ENCODE measurements at regions not wholly inside any gene's neighbourhood (a gene's known extent, or its start where the extent isn't known, plus 50 kb on each side); places are given as distances from the start of the nearest gene placed in this dataset.

- Histone ChIP-seq H3K4me3 (ENCODE audit: low read length in 3 of 3) (no peak overlapping the region), H3K27ac (ENCODE audit: low read depth, low read length) (no peak overlapping the region), H3K9ac (ENCODE audit: low read depth in 1 of 3, low read length in 3 of 3) (no peak overlapping the region), H3K36me3 (ENCODE audit: control insufficient read depth in 3 of 3, insufficient read depth in 3 of 3, low read length in 3 of 3) (no peaks in the 10 kb centered on the region), H3K9me3 (ENCODE audit: control insufficient read depth in 3 of 3, low read length in 3 of 3) (no peaks in the 10 kb centered on the region), H3K27me3 (ENCODE audit: control insufficient read depth in 3 of 3, insufficient read depth in 3 of 3, low read length in 3 of 3) (no peaks in the 10 kb centered on the region), H3K4me1 (ENCODE audit: control insufficient read depth in 3 of 3, insufficient read depth in 3 of 3, low read length in 3 of 3) (no peaks in the 10 kb centered on the region)
Observed at GRCh38 chr11:28520291-28520690, 412.1 kb downstream of the METTL15 start.

GRCh38 chr11:28518825-28519224 is 410.6 kb downstream of the METTL15 start:
- Histone ChIP-seq H3K4me3 (ENCODE audit: low read length in 3 of 3) (no peak overlapping the region), H3K4me1 (ENCODE audit: control insufficient read depth in 3 of 3, insufficient read depth in 3 of 3, low read length in 3 of 3) (no peaks in the 10 kb centered on the region), H3K9me3 (ENCODE audit: control insufficient read depth in 3 of 3, low read length in 3 of 3) (no peaks in the 10 kb centered on the region)

GRCh38 chr11:28517621-28518020 is 409.4 kb downstream of the METTL15 start:
- no peaks in the 10 kb centered on the region for H3K4me1 ChIP-seq (ENCODE audit: control insufficient read depth in 3 of 3, insufficient read depth in 3 of 3, low read length in 3 of 3)
- no peaks in the 10 kb centered on the region for H3K36me3 ChIP-seq (ENCODE audit: control insufficient read depth in 3 of 3, insufficient read depth in 3 of 3, low read length in 3 of 3)
- no peaks in the 10 kb centered on the region for H3K9me3 ChIP-seq (ENCODE audit: control insufficient read depth in 3 of 3, low read length in 3 of 3)
- no peak overlapping the region for H3K4me3 ChIP-seq (ENCODE audit: low read length in 3 of 3)
- H3K9ac ChIP-seq (ENCODE audit: low read depth in 1 of 3, low read length in 3 of 3): no peak overlapping the region
- H3K27ac ChIP-seq (ENCODE audit: low read depth, low read length): no peak overlapping the region
- H3K27me3 ChIP-seq (ENCODE audit: control insufficient read depth in 3 of 3, insufficient read depth in 3 of 3, low read length in 3 of 3): no peaks in the 10 kb centered on the region

More at GRCh38 chr11:28518825-28519224, 410.6 kb downstream of the METTL15 start:
- no peaks in the 10 kb centered on the region for H3K27me3 ChIP-seq (ENCODE audit: control insufficient read depth in 3 of 3, insufficient read depth in 3 of 3, low read length in 3 of 3)
- no peak overlapping the region for H3K9ac ChIP-seq (ENCODE audit: low read depth in 1 of 3, low read length in 3 of 3)
- no peak overlapping the region for H3K27ac ChIP-seq (ENCODE audit: low read depth, low read length)
- H3K36me3 ChIP-seq (ENCODE audit: control insufficient read depth in 3 of 3, insufficient read depth in 3 of 3, low read length in 3 of 3): no peaks in the 10 kb centered on the region

GRCh38 chr11:28514391-28514790 is 406.2 kb downstream of the METTL15 start:
- no peaks in the 10 kb centered on the region for H3K27me3 ChIP-seq (ENCODE audit: control insufficient read depth in 3 of 3, insufficient read depth in 3 of 3, low read length in 3 of 3)
- H3K9me3 ChIP-seq (ENCODE audit: control insufficient read depth in 3 of 3, low read length in 3 of 3): no peaks in the 10 kb centered on the region
- H3K4me3 ChIP-seq (ENCODE audit: low read length in 3 of 3): no peak overlapping the region
- no peaks in the 10 kb centered on the region for H3K36me3 ChIP-seq (ENCODE audit: control insufficient read depth in 3 of 3, insufficient read depth in 3 of 3, low read length in 3 of 3)
- no peak overlapping the region for H3K9ac ChIP-seq (ENCODE audit: low read depth in 1 of 3, low read length in 3 of 3)
- no peak overlapping the region for H3K27ac ChIP-seq (ENCODE audit: low read depth, low read length)
- H3K4me1 ChIP-seq (ENCODE audit: control insufficient read depth in 3 of 3, insufficient read depth in 3 of 3, low read length in 3 of 3): no peaks in the 10 kb centered on the region

- Histone ChIP-seq H3K27me3 (ENCODE audit: control insufficient read depth in 3 of 3, insufficient read depth in 3 of 3, low read length in 3 of 3) (no peaks in the 10 kb centered on the region), H3K9ac (ENCODE audit: low read depth in 1 of 3, low read length in 3 of 3) (no peak overlapping the region), H3K9me3 (ENCODE audit: control insufficient read depth in 3 of 3, low read length in 3 of 3) (no peaks in the 10 kb centered on the region), H3K27ac (ENCODE audit: low read depth, low read length) (no peak overlapping the region), H3K4me3 (ENCODE audit: low read length in 3 of 3) (no peak overlapping the region), H3K36me3 (ENCODE audit: control insufficient read depth in 3 of 3, insufficient read depth in 3 of 3, low read length in 3 of 3) (no peaks in the 10 kb centered on the region), H3K4me1 (ENCODE audit: control insufficient read depth in 3 of 3, insufficient read depth in 3 of 3, low read length in 3 of 3) (no peaks in the 10 kb centered on the region)
Observed at GRCh38 chr11:28512143-28512756, 404.1 kb downstream of the METTL15 start.

- Histone ChIP-seq H3K36me3 (ENCODE audit: control insufficient read depth in 3 of 3, insufficient read depth in 3 of 3, low read length in 3 of 3) (no peaks in the 10 kb centered on the region), H3K27ac (ENCODE audit: low read depth, low read length) (no peak overlapping the region), H3K9ac (ENCODE audit: low read depth in 1 of 3, low read length in 3 of 3) (no peak overlapping the region), H3K4me3 (ENCODE audit: low read length in 3 of 3) (no peak overlapping the region), H3K4me1 (ENCODE audit: control insufficient read depth in 3 of 3, insufficient read depth in 3 of 3, low read length in 3 of 3) (no peaks in the 10 kb centered on the region), H3K27me3 (ENCODE audit: control insufficient read depth in 3 of 3, insufficient read depth in 3 of 3, low read length in 3 of 3) (no peaks in the 10 kb centered on the region), H3K9me3 (ENCODE audit: control insufficient read depth in 3 of 3, low read length in 3 of 3) (no peaks in the 10 kb centered on the region)
Observed at GRCh38 chr11:28505232-28505631, 397.0 kb downstream of the METTL15 start.

GRCh38 chr11:28504555-28505110 is 396.4 kb downstream of the METTL15 start:
- Histone ChIP-seq H3K4me1 (ENCODE audit: control insufficient read depth in 3 of 3, insufficient read depth in 3 of 3, low read length in 3 of 3) (no peaks in the 10 kb centered on the region), H3K9me3 (ENCODE audit: control insufficient read depth in 3 of 3, low read length in 3 of 3) (no peaks in the 10 kb centered on the region), H3K4me3 (ENCODE audit: low read length in 3 of 3) (no peak overlapping the region), H3K27ac (ENCODE audit: low read depth, low read length) (no peak overlapping the region), H3K36me3 (ENCODE audit: control insufficient read depth in 3 of 3, insufficient read depth in 3 of 3, low read length in 3 of 3) (no peaks in the 10 kb centered on the region), H3K27me3 (ENCODE audit: control insufficient read depth in 3 of 3, insufficient read depth in 3 of 3, low read length in 3 of 3) (no peaks in the 10 kb centered on the region), H3K9ac (ENCODE audit: low read depth in 1 of 3, low read length in 3 of 3) (no peak overlapping the region)

GRCh38 chr11:28495333-28495732 is 387.1 kb downstream of the METTL15 start:
- Histone ChIP-seq H3K27me3 (ENCODE audit: control insufficient read depth in 3 of 3, insufficient read depth in 3 of 3, low read length in 3 of 3) (no peaks in the 10 kb centered on the region), H3K4me1 (ENCODE audit: control insufficient read depth in 3 of 3, insufficient read depth in 3 of 3, low read length in 3 of 3) (no peaks in the 10 kb centered on the region), H3K36me3 (ENCODE audit: control insufficient read depth in 3 of 3, insufficient read depth in 3 of 3, low read length in 3 of 3) (no peaks in the 10 kb centered on the region), H3K9ac (ENCODE audit: low read depth in 1 of 3, low read length in 3 of 3) (no peak overlapping the region), H3K27ac (ENCODE audit: low read depth, low read length) (no peak overlapping the region), H3K4me3 (ENCODE audit: low read length in 3 of 3) (no peak overlapping the region), H3K9me3 (ENCODE audit: control insufficient read depth in 3 of 3, low read length in 3 of 3) (no peaks in the 10 kb centered on the region)

GRCh38 chr11:28491431-28491830 is 383.2 kb downstream of the METTL15 start:
- no peak overlapping the region for H3K27ac ChIP-seq (ENCODE audit: low read depth, low read length)
- no peaks in the 10 kb centered on the region for H3K4me1 ChIP-seq (ENCODE audit: control insufficient read depth in 3 of 3, insufficient read depth in 3 of 3, low read length in 3 of 3)
- no peak overlapping the region for H3K9ac ChIP-seq (ENCODE audit: low read depth in 1 of 3, low read length in 3 of 3)
- no peaks in the 10 kb centered on the region for H3K36me3 ChIP-seq (ENCODE audit: control insufficient read depth in 3 of 3, insufficient read depth in 3 of 3, low read length in 3 of 3)
- H3K9me3 ChIP-seq (ENCODE audit: control insufficient read depth in 3 of 3, low read length in 3 of 3): no peaks in the 10 kb centered on the region
- no peak overlapping the region for H3K4me3 ChIP-seq (ENCODE audit: low read length in 3 of 3)
- H3K27me3 ChIP-seq (ENCODE audit: control insufficient read depth in 3 of 3, insufficient read depth in 3 of 3, low read length in 3 of 3): no peaks in the 10 kb centered on the region

GRCh38 chr11:28490773-28491382 is 382.7 kb downstream of the METTL15 start:
- Histone ChIP-seq H3K9me3 (ENCODE audit: control insufficient read depth in 3 of 3, low read length in 3 of 3) (no peaks in the 10 kb centered on the region), H3K4me1 (ENCODE audit: control insufficient read depth in 3 of 3, insufficient read depth in 3 of 3, low read length in 3 of 3) (no peaks in the 10 kb centered on the region), H3K36me3 (ENCODE audit: control insufficient read depth in 3 of 3, insufficient read depth in 3 of 3, low read length in 3 of 3) (no peaks in the 10 kb centered on the region), H3K27me3 (ENCODE audit: control insufficient read depth in 3 of 3, insufficient read depth in 3 of 3, low read length in 3 of 3) (no peaks in the 10 kb centered on the region), H3K9ac (ENCODE audit: low read depth in 1 of 3, low read length in 3 of 3) (no peak overlapping the region), H3K4me3 (ENCODE audit: low read length in 3 of 3) (no peak overlapping the region), H3K27ac (ENCODE audit: low read depth, low read length) (no peak overlapping the region)
